ENCODE measurements at regions not wholly inside any gene's neighbourhood (a gene's known extent, or its start where the extent isn't known, plus 50 kb on each side); places are given as distances from the start of the nearest gene placed in this dataset.

DNA sequence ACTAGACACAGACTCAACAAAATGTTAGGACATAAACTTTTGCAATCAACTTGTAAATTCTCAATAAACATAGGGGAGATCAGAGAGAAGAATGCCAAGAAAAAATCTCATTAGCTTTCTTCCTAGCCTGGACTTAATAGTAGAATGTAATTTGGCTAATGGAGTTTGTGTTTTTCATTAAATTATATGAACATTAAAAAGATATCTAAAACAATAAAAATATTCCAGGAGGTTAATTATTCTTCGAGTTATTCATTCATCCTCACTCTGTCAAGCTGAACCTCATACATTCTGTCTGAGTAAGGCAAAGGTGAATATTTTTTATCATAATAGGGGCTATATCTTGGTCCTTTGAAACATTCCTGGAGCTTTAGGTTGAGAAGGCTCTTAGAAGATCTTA, 551.9 kb upstream of the TBX3 start:
- no peak for DNase-seq

DNA sequence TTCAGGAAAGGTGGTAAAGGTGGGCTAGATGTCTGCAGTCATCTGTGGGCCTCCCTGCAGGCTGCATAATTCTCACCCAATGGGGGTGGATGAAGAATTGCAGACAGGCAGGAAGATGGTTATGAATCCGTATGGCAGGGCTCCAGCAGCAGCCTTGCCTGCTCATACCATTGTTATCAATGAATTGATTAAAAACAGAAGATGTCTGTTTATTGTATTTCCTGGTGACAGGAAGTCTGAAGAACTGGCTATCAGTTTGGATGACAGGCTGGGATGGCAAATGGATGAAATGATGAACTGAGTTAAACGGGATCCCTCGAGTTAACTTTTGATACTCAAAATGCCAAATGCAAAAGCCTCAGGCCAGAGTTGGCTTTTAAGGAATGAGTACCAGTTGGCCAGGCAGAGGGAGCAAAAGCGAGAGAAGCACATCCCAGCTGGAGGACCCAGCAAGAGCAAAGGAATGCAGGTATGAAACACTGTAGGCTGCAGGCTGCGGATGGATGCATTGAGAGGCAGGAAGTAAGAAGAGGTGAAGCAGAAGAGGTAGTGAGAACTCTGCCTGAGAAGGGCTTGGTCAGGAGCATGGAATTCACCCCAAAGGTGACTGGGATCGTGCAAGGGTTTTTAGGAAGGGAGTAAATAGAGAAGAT, 550.0 kb upstream of the TBX3 start:
- DNase-seq, result no peak

DNA sequence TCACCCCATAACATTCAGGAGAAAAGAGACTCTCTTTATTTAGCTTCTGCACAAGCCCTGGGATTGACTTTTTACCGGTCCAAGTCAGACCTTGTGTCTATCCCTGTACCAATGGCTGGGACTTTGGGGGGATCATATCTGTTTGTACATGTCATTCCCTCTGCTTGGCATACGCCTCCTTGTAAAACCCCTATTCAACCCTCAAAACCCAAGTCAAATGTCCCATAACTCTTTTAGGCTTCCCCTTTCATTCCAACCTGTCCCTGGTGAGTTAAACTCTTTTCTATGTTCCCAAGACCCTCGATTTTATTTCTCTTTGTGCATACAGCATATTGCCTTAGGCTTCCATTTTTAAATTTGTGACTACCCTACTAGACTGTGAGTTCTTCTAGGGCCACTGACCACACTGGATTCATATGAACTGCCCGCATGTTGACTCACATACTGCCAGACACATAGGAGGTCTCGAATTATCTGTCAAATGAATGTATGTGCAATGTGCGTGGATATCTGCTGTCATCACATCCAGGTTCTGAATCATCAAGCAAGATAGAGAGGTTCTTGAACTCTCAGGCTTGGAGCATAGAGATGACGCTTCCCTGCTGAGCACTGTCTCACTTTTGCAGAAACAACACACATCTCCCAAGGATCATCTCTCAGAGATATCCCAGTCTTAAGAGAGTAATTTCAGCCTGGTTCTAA, 548.6 kb upstream of the TBX3 start:
- no peak for DNase-seq

DNA sequence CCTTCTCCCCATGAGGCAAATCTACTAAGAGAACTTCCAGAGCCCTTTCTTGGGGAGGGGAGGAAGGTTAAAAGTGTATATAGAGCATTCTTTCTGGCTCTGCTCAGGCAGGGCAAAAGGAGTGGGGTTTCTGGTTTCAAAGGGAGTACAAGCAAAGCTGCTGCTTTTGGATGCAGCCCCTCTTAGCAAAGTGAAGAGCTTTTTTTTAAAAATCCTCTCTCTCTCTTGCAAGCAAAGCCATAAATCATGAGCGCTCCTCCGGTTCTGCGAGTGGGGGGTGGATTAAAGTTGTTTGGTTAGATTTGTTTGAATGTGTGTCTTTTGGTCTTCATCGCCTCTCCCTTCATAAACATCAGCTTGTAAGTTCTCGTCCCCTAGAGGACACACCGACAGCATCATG, 546.6 kb upstream of the TBX3 start:
- DNase-seq, result no peak

DNA sequence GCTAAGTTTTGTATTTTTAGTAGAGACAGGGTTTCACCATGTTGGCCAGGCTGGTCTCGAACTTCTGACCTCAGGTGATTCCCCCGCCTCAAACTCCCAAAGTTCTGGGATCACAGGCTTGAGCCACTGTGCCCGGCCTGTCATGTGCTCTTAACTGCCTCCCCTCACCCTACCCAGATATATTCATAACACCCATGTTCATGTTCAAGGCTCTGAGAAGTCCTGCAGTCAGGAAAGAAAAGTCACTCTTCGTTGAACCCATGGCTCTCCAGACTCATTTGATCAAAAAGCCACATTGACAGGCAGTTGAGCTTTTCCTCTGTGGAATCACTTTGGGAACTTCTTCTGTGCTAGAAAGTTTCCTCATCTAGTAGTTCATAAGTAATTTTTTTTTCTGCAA, 545.5 kb upstream of the TBX3 start:
- DNase-seq, result no peak

DNA sequence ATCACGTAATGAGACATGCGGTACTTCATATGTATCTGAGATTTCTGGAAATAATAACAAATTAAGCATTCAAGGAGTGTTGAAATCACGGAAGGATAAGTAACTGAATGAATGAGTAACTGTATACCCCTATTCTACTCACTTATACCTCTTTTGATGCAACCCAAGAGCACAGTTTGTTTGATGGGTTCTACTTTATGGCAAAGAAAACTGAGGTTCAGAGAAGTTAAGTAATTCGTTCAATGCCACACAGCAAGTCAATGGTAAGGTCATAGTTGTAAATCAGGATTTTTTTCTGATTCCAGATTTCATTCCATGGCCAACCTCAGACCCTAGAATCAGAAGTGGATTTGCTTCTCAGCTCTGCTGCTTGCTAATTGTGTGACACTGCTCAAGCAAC, 544.5 kb upstream of the TBX3 start:
- DNase-seq, result no peak

DNA sequence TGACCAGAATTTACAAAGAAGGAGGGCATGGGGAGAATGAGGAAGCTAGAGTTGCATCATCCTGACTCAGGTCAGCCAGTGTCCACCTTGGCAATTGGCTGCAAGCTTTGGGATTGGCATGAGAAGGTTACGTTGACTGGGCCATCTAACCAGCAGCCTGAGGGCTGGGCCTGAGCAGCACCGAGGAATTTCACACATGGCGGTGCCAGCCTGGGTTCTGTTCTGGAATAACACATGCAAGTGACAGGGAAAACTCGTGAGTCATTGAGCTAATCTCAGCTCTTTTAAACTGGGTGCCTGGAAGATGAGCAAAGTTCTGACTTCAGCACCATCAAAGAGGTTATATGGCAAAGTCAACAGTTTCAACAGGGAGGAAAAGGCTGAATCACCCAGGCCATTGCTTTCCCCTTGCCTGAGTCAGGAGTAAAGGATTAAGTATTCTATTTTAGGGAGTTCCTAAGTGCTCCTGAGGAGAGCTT, 543.2 kb upstream of the TBX3 start:
- no peak for DNase-seq

DNA sequence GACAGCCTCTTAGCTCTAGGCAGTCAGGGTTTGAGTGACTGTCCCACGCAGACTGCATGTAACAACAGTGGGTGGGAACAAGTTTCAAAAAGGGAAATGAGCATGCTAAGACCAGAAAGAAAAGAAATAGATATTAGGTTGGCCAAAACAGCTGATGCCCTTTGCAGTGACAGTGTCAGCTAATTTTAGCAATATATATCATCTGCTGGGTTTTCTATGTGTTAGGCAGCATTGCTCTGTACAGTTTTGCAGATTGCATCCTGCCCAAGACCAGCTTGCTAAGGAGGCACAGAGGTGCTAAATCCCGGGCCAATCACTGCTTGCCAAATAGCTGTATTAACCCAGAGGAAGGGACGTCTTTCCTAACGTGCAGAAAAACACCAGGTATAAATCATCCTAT, 541.9 kb upstream of the TBX3 start:
- no peak for DNase-seq

DNA sequence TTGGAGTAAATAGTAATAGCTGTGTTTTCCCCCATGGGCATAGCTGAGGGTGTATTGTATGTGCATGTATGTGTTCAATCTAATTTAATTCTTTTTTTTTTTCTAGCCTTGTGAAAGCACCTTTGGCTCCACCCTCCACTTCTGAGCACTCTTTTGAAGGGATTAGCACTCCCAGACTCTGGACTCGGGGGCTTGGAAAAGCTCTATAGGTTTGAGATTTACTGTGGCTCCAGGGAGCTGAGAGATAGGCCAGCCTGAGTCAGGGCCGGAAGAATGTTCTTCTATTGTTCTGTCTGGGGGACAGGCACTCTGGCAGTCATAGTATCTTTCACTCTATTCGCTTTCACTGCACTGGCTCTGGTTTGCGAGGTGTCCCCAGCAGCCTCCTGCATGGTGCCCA, 540.0 kb upstream of the TBX3 start:
- DNase-seq, result no peak

DNA sequence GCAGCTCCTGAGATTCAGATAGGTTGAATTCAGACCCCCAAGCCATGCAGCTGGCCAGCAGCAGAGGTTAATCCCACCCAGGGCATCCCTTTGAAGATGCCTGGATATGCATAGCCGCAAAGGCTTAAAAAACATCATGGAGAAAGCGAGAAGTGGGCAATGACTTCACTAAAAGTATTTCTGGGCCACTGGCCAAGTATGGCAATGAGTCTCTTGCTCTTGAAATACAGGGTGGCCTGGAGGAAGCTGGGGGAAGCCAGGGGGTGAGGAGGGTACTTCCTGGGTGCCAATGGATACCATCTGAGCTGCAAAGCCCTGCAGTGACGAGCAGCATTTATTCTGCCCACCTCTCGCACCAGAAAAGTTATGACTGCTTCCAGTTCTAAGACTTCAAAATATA, 539.3 kb upstream of the TBX3 start:
- DNase-seq, result no peak

DNA sequence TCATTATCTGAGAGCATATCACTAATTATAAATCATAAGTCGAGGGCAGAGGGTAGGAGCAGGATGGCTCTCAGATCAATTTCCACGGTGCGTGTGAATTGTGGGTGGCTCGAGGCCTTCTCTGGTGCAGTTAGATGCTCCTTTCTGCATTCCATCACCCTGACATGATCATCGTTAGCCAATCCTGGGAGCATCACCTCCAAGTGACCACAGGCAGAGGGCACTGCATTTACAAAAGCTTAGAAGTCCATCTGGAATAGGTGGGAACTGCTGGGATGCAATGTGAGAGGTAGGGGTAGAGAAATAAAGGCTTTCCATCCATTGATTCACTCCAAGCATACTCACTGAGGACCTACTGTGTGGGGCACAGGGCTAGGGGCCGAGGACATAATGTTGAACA, 538.2 kb upstream of the TBX3 start:
- DNase-seq, result no peak

DNA sequence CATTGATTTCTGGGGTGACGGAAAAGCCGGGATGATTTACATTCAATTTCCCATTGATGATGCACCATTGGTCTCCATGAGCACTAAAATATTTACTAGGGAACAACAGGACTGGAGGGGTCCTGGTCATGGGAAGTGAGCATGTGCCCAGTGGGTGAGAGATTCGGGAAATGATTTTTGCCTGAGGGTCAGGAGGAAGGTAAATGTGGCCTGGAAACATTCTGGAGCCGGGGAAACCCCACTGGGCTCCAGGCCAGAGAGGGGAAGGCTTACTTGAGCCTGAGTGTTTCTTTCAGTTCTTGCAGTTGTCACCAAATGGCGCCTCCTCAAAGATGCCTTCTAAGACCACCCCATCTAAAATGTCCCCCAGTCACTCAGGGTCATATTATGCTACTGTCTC, 532.3 kb upstream of the TBX3 start:
- no peak for DNase-seq

DNA sequence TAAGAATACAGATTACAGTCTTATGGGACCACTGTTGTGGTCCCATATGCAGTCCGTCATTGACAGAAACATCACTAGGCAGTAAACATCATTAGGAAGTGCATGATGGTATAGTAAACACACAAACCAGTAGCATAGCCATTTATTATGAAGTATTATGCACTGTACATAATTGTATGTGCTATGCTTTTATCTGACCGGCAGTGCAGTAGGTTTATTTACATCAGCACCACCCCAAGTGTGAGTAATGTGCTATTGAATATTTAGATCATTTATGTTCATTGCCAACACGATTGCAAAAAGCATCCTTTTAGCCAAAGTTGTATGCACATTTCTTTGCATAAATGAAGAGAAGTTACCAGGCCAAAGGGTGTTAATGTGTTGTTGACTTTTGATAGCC, 531.6 kb upstream of the TBX3 start:
- no peak for DNase-seq

DNA sequence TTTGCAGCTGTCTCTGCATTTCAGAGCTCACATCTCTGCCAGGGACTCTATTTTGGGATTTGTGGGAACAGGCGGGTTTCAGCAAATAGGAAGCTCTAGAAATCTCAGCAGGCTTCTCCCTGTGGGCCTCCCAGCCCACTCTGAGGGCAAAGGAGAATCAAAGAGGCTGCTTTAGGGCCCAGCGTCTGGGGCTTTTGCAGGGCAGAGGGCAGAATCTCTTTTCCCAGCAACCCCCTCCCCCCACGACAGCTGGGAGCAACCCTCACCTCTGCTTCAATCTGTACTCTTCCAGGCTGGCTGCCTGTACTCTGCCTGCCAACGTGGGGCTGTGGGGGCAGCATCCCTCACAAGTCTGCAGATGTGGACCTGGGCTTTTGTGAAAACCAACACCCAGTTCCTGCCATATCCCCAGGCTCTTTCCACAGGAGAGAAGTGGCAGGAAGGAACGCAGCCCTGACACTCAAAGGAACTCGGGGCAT, 529.6 kb upstream of the TBX3 start:
- DNase-seq, result no peak

DNA sequence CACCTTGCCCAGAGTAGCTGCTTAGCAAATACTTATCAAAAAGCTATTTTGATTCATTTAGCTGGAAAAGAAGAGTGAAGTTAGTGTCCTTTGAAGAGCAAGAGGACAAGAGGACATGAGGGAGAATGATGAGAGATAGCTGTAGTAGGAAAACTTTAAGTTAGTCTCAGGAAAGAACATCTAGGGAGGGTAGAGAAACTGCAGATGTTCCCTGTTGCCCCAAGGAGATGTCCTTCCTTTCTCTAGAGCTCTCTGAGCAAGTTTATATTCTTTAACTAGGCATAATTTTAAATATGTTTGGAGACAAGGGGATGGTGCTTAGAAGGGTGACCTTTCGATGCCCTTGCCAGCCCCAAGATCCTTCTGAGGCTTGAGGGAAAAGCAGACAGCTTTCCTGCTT, 529.1 kb upstream of the TBX3 start:
- no peak for DNase-seq

DNA sequence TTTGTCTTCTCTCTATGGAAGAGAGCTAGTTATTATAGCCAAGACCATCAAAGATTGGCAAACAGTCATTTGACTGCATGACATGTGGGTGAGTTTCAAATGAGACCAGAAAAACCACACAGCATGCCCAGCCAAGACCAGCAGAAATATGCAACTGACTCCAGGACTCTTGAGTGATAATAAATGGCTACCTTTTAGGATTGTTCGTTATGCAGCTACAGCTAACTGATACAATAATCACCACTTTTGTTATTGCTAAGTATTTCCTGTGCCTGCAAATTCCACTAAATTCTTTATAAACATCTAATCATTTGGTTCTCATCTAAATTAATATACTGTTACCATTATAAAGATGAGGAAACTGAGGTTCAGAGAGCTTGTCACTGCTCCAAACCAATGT, 528.4 kb upstream of the TBX3 start:
- no peak for DNase-seq

DNA sequence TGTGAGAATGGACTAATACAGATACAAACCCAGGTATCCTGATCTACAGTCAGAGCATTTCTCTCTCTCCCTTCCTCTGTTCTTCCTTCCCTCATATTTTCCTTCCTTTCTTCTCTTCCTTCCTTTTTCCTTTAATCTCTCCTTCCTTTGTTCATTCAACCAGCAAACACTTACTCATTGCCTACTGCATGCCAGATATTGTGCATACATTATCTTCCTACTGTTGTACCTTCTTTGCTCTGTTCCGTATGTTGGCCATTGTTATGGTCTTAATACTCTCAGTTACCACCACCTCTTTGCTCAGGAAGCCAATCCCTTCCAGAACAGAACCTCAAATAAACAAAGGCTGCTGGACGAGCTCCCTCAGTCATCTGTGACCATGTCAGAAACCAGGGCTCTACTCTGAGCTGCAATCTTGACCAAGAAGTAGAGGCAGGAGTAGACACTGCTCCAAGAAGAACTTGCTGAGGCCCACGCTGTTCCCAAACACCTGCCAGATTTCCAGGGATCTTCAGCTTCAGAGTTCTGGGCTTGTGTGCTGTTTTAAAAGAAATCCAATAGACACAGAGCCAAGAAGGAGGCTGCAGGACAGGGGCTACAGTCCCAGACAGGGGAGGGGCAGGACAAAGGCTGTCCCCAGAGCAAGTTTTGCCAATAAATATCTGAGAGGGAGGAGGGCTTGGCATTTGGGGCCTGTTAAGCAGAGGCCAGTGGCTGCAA, 526.7 kb upstream of the TBX3 start:
- no peak for DNase-seq

DNA sequence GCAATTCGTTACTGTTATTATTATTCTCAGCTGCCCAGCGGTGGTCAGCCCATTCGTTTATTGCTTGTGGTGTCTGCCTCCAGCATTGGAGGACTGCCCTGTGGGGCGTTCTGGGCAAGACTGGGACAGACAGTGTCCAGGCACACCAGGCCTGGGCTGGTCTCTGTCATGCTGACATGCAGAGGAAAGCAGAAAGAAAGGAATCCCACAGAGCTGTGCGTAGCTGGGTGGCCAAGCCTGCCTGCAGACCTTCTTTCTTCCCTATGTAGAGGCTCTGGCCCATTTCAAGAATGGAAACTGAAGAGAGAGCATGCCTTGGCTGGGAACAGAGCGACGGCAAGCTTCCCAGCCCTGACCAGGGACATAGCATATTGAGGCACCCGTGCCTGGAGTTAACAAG, 525.3 kb upstream of the TBX3 start:
- DNase-seq, result no peak

DNA sequence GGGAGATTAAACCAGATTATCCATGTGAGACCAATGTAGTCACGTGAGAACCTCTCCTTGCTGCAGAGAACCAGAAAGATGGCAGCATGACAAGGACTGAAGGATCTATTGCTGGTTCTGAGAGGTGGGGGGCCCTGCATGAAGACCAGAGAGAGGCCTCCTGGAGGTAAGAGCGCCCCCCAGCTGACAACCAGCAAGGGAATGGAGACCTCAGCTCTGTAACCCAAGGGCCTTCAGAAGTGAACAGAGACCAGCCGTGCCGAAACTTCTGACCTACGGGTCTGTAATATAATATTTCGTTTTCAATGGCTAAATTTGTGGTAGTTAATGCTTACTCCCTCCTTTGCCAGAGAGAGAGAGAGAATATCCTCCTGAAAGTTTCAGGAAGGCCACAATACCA, 524.1 kb upstream of the TBX3 start:
- no peak for DNase-seq

DNA sequence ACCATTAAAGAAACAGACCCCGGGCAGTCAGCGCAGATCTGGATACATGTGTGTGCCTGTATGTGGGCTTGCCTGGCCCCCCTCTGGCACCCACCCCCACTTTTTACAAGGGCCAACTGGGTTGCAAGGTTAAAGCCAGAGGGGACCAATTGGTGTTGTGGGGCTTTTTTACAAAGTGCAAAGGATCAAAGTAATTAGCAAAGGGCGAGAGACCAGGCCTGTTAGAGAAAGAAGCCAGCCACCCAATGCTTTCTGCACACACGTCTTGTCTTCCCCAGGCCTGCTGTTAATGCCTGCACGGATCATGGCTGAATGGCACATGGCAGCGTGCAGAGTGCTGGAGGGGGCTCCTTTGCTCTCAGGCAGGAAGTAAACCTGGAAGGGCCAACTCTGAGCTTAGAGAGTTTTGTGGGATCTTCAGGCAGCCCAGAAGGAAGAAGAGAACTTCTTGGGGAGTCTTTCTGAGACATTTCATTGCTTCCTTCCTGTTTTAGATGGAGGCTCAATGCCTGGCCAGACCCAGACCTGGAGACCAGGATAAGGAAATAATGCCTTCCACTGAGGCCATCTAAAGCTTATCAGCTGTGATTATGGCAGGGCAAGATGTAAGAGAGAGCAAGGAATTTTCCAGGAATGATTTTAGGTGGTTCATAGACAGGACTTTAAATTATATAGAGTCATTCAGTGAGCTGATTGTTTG, 523.4 kb upstream of the TBX3 start:
- no peak for DNase-seq

DNA sequence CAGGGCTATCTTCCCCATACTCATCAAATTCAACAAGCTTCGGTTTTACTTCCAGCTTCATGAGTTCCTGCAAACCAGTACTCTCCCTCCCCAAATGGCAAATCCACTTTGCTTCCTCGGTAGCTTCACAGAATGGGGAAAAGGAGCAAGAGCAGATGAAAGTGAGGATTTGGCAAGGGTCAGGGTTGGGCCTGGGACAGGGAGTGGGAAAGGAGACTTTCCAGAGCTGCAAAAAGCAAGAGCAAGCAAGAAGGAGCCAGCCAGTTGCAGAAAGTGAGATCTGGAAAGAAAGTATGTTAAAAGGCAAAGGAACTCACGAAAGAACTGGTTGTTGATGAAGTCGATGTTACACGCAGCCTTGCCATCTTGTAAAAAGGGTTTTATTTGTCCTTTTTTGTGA, 522.8 kb upstream of the TBX3 start:
- DNase-seq, result no peak

DNA sequence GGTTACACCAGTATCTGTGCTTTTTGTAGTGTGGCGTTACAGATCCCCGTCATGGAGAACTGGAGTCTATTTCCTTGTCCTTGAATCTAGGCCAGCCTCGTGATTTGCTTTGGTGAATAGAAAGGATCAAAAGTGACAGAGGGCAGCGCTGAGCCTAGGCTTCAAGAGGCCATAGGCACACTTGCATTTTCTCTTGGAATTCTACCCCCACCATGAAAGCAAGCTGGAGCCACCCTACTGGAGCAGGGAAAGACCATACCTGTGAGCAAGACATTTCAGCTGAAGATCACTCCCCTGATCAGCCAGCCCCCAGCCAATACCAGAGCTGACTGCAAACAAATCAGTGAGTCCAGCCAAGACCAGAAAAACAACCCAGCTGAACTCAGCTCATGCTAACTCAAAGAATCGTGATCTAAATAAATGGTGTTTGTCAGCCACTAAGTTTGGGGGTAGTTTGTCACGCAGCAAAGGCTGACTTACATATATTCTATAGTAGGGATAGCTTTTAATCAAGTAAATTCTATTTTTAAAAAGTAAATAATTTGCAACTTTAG, 521.9 kb upstream of the TBX3 start:
- no peak for DNase-seq
